WTC11 (cell line): ENCODE measurements at regions not wholly inside any gene's neighbourhood (a gene's known extent, or its start where the extent isn't known, plus 50 kb on each side); places are given as distances from the start of the nearest gene placed in this dataset.

ENCODE experiments used
- ATAC-seq: fragments of 200-7000 bp; cut with Tn5 transposase; 2 replicates; pipeline ENCODE4 v1.10.0; 2021; ENCODE audit warnings: mild to moderate bottlenecking, moderate library complexity
- CTCF ChIA-PET: fragments of 300-600 bp; sonication (Branson Sonifier 250); formaldehyde crosslinking; loops from one replicate; lab custom pipeline; 2021; ENCODE audit warnings: antibody characterized with exemption; lab: Charles Lee
- POLR2A ChIA-PET: fragments of 350-600 bp; sonication (Branson Sonifier 250); formaldehyde crosslinking; loops from one replicate; lab custom pipeline; 2021; ENCODE audit warnings: antibody characterized with exemption; lab: Charles Lee
- DNase-seq: peaks from one replicate; pipeline ENCODE4 v3.0.0; 2021; ENCODE audit warnings: low spot score
- H3K27ac Mint-ChIP-seq: 2 replicates; pipeline ENCODE4 v1.8.0; 2021; ENCODE audit warnings: mixed read lengths
- H3K27me3 Mint-ChIP-seq: 2 replicates; pipeline ENCODE4 v1.8.0; 2021; ENCODE audit warnings: low read depth, mild to moderate bottlenecking, moderate library complexity, mixed read lengths
- H3K36me3 Mint-ChIP-seq: 2 replicates; pipeline ENCODE4 v1.8.0; 2021; ENCODE audit warnings: mixed read lengths
- H3K4me1 Mint-ChIP-seq: 2 replicates; pipeline ENCODE4 v1.8.0; 2022; ENCODE audit warnings: mixed read lengths
- H3K4me3 Mint-ChIP-seq: 2 replicates; pipeline ENCODE4 v1.8.0; 2021; ENCODE audit warnings: mild to moderate bottlenecking, moderate library complexity, mixed read lengths
- H3K9me3 Mint-ChIP-seq: 2 replicates; pipeline ENCODE4 v1.8.0; 2021; ENCODE audit warnings: mixed read lengths
- CBFB ChIP-seq: sonication (generic); formaldehyde crosslinking; IDR thresholded peaks from 2 replicates; pipeline ENCODE4 v1.8.1; 2022; ENCODE audit warnings: mild to moderate bottlenecking, low read depth, missing genetic modification reagents
- CDX4 ChIP-seq: fragments of 250-450 bp; sonication (Bioruptor Pico); IDR thresholded peaks from 2 replicates; pipeline ENCODE4 v1.9.0; 2021; ENCODE audit warnings: moderate library complexity, mild to moderate bottlenecking, inconsistent platforms, borderline replicate concordance
- GABPB1 ChIP-seq: sonication (generic); formaldehyde crosslinking; IDR thresholded peaks from 2 replicates; pipeline ENCODE4 v1.8.1; 2023; ENCODE audit warnings: mild to moderate bottlenecking, missing genetic modification reagents
- IRF2 ChIP-seq: sonication (generic); formaldehyde crosslinking; IDR thresholded peaks from 2 replicates; pipeline ENCODE4 v1.8.0; 2022; ENCODE audit warnings: low read depth, missing genetic modification reagents, borderline replicate concordance
- MLX ChIP-seq: sonication (generic); formaldehyde crosslinking; IDR thresholded peaks from 2 replicates; pipeline ENCODE4 v1.8.1; 2023; ENCODE audit warnings: mild to moderate bottlenecking, missing genetic modification reagents, moderate library complexity
- NFATC4 ChIP-seq: fragments of 250-450 bp; sonication (Bioruptor Pico); IDR thresholded peaks from 2 replicates; pipeline ENCODE4 v1.9.0; 2021; ENCODE audit warnings: mild to moderate bottlenecking
- RELA ChIP-seq: sonication (generic); formaldehyde crosslinking; IDR thresholded peaks from 2 replicates; pipeline ENCODE4 v1.8.1; 2022; ENCODE audit warnings: missing genetic modification reagents, mild to moderate bottlenecking, borderline replicate concordance
- RORB ChIP-seq: fragments of 250-450 bp; sonication (Bioruptor Pico); IDR thresholded peaks from 2 replicates; pipeline ENCODE4 v1.9.0; 2021; ENCODE audit warnings: mild to moderate bottlenecking
- TEAD4 ChIP-seq: sonication (generic); formaldehyde crosslinking; IDR thresholded peaks from 2 replicates; pipeline ENCODE4 v1.8.0; 2022; ENCODE audit warnings: mild to moderate bottlenecking, missing genetic modification reagents
- USF2 ChIP-seq: sonication (generic); formaldehyde crosslinking; IDR thresholded peaks from 2 replicates; pipeline ENCODE4 v1.8.1; 2023; ENCODE audit warnings: mild to moderate bottlenecking, missing genetic modification reagents, moderate library complexity
- ZBTB21 ChIP-seq: sonication (generic); formaldehyde crosslinking; IDR thresholded peaks from 2 replicates; pipeline ENCODE4 v1.8.1; 2023; ENCODE audit warnings: mild to moderate bottlenecking, missing genetic modification reagents, borderline replicate concordance
- ZNF121 ChIP-seq: sonication (generic); formaldehyde crosslinking; IDR thresholded peaks from 2 replicates; pipeline ENCODE4 v1.8.0; 2023; ENCODE audit warnings: missing genetic modification reagents
- ZNF138 ChIP-seq: sonication (generic); formaldehyde crosslinking; conservative IDR thresholded peaks from 2 replicates; pipeline ENCODE4 v1.8.1; 2022; ENCODE audit warnings: mild to moderate bottlenecking, moderate library complexity, missing genetic modification reagents
- ZNF416 ChIP-seq: fragments of 250-450 bp; sonication (Bioruptor Pico); IDR thresholded peaks from 2 replicates; pipeline ENCODE4 v1.9.0; 2021; ENCODE audit warnings: mild to moderate bottlenecking, inconsistent platforms
- TF ChIP-seq, protein P1 (sequence below): sonication (generic); formaldehyde crosslinking; IDR thresholded peaks from 2 replicates; pipeline ENCODE4 v1.8.1; 2023; ENCODE audit warnings: mild to moderate bottlenecking, missing genetic modification reagents, borderline replicate concordance

DNA sequence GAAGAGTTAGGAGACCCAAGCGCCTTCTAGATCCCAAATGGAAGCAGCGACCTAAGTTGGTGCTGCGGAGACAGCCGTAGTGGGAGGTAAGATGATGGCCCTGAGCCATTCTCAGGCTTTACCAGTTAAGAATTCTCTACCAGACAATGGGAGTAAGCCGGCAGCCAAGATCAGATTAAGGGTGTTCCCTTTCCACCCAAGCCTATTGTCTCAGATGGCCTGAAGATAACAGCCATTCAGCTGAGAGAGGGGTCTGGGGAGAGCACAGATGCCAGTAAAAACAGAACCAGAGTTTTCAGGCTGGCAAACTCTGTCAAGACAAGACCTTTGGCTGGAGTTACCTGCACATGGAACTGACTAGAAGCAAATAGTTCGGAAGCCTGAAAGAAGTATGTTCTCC lies 191.7 kb upstream of the HAAO start:
- CTCF ChIA-PET = no interaction called here

GRCh38 chr2:42980764-42981416 lies 188.5 kb upstream of the HAAO start:
- Mint-ChIP-seq H3K4me3 (no peak overlapping the region), H3K27ac (no peak overlapping the region), H3K27me3 (no peaks in the 10 kb centered on the region; the same call in 1 of the 2 replicates), H3K36me3 (no peaks in the 10 kb centered on the region), H3K9me3 (no peaks in the 10 kb centered on the region), H3K4me1 (no peaks in the 10 kb centered on the region)
- no peak for TF ChIP-seq ZNF416 (CRISPR knock-in tag)
- ATAC-seq (no peak), DNase-seq (no peak)
- ChIA-PET CTCF (no interaction called here), POLR2A (no interaction called here)

More for the DNA sequence above, 191.7 kb upstream of the HAAO start:
- no peak overlapping the region for H3K27ac Mint-ChIP-seq
- no peaks in the 10 kb centered on the region for H3K4me1 Mint-ChIP-seq
- no peaks in the 10 kb centered on the region; the same call in 1 of the 2 replicates for H3K36me3 Mint-ChIP-seq
- TF ChIP-seq ZNF121 (no peak), CBFB (CRISPR knock-in tag) (no peak), ZBTB21 (no peak), USF2 (CRISPR knock-in tag) (no peak), NFATC4 (CRISPR knock-in tag) (no peak), RORB (CRISPR knock-in tag) (no peak), TEAD4 (CRISPR knock-in tag) (no peak), ZNF138 (CRISPR knock-in tag) (no peak), MLX (CRISPR knock-in tag) (no peak), RELA (no peak), CDX4 (no peak)
- TF ChIP-seq, protein P1, sequence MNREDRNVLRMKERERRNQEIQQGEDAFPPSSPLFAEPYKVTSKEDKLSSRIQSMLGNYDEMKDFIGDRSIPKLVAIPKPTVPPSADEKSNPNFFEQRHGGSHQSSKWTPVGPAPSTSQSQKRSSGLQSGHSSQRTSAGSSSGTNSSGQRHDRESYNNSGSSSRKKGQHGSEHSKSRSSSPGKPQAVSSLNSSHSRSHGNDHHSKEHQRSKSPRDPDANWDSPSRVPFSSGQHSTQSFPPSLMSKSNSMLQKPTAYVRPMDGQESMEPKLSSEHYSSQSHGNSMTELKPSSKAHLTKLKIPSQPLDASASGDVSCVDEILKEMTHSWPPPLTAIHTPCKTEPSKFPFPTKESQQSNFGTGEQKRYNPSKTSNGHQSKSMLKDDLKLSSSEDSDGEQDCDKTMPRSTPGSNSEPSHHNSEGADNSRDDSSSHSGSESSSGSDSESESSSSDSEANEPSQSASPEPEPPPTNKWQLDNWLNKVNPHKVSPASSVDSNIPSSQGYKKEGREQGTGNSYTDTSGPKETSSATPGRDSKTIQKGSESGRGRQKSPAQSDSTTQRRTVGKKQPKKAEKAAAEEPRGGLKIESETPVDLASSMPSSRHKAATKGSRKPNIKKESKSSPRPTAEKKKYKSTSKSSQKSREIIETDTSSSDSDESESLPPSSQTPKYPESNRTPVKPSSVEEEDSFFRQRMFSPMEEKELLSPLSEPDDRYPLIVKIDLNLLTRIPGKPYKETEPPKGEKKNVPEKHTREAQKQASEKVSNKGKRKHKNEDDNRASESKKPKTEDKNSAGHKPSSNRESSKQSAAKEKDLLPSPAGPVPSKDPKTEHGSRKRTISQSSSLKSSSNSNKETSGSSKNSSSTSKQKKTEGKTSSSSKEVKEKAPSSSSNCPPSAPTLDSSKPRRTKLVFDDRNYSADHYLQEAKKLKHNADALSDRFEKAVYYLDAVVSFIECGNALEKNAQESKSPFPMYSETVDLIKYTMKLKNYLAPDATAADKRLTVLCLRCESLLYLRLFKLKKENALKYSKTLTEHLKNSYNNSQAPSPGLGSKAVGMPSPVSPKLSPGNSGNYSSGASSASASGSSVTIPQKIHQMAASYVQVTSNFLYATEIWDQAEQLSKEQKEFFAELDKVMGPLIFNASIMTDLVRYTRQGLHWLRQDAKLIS (CRISPR knock-in tag) = no peak
- POLR2A ChIA-PET = no interaction called here
- no peak overlapping the region for H3K4me3 Mint-ChIP-seq
- peaks cover 3% of the 10 kb centered on the region; the same call in 1 of the 2 replicates for H3K9me3 Mint-ChIP-seq
- no peaks in the 10 kb centered on the region for H3K27me3 Mint-ChIP-seq
- ATAC-seq = no peak
- no peak for DNase-seq

DNA sequence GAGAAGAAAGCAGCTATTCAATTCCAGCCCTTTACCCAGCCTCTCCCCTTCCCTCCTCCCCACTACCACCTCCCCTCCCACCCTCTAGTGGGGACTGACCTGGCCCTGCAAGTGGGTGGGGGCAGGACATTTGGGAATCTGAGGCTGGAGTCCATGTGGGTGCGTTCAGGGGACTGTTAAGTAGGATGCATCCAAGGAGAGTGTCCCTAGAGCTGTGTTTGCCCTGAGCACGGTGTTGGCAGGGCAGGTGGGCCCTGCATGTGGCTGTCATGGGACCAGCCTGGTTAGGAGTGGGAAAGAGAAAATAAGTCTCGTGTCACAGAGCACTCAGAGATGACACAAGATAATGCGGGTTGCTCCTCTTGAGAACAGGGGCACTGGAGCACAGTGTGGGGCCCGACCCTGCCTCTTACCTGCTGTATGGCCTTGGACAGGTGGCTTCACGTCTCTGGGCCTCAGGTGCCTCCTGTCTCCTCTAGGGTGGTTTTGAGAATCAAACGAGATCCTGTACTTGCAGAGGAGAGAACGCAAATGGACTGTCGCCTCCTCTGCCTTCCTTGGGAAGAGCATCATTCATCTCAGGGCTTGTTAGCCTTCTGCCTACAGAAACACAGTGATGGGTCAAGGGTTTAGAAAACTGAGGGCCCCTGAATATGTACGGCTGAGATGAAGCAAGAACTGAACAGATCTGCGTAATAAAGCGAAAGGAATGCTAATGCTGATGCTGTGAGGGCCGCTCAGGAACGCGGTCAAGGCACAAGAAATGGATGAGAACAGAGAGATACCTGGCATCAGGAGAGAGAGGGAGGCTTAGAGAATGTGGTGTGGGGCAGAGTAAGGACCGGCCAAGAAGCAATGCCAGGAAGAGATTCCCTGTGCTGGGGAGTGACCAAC lies 187.7 kb upstream of the HAAO start:
- DNase-seq (no peak), ATAC-seq (no peak)
- no peaks in the 10 kb centered on the region for H3K9me3 Mint-ChIP-seq
- ChIA-PET CTCF (no interaction called here), POLR2A (no interaction called here)
- H3K4me3 Mint-ChIP-seq = no peak overlapping the region
- TF ChIP-seq GABPB1 (CRISPR knock-in tag) (0 out of 2 replicates have a peak, but pooled peaks have one; percentile 22), IRF2 (CRISPR knock-in tag) (no peak)
- no peaks in the 10 kb centered on the region for H3K36me3 Mint-ChIP-seq
- H3K4me1 Mint-ChIP-seq = 0 out of 2 replicates have a peak, but pooled peaks cover 3% of the 10 kb centered on the region
- no peak overlapping the region for H3K27ac Mint-ChIP-seq
- no peaks in the 10 kb centered on the region; the same call in 1 of the 2 replicates for H3K27me3 Mint-ChIP-seq
